HEK293 (cell line): ENCODE measurements at regions not wholly inside any gene's neighbourhood (a gene's known extent, or its start where the extent isn't known, plus 50 kb on each side); places are given as distances from the start of the nearest gene placed in this dataset.
A peak's percentile ranks its signal among the peaks of the same experiment; 100 is the strongest.

Experiments used
- CTCF ChIA-PET: fragments of 350-600 bp; formaldehyde crosslinking; extraction: SDS; loops from one replicate; lab custom pipeline; 2021; ENCODE audit warnings: antibody characterized with exemption; lab: Yijun Ruan, JAX
- POLR2A ChIA-PET: fragments of 300-600 bp; formaldehyde crosslinking; extraction: SDS; loops from one replicate; lab custom pipeline; 2020; ENCODE audit warnings: antibody characterized with exemption, inconsistent platforms; lab: Yijun Ruan, JAX
- H3K27ac ChIP-seq: fragments of 200-500 bp; sonication (Bioruptor generic); 2 replicates; pipeline ENCODE4 v1.5.1; 2014; ENCODE audit warnings: low read depth, low read length, control low read depth, inconsistent platforms; ENCODE audit errors: extremely low read depth
- H3K36me3 ChIP-seq, 2 experiments: fragments of 200-500 bp in 1 of 2; sonication (Bioruptor generic) in 1 of 2; 1 replicate in 1 of 2; 2 replicates in 1 of 2; pipeline ENCODE4 v1.5.1; 2014 to 2017; ENCODE audit warnings: inconsistent platforms in 2 of 2, low read length in 2 of 2; ENCODE audit not compliant: control insufficient read depth in 2 of 2, insufficient read depth in 1 of 2
- H3K4me1 ChIP-seq: fragments of 200-500 bp; sonication (Bioruptor generic); 2 replicates; pipeline ENCODE4 v1.5.1; 2014; ENCODE audit warnings: mild to moderate bottlenecking, low read length, inconsistent platforms; ENCODE audit not compliant: control insufficient read depth, insufficient read depth
- H3K4me3 ChIP-seq: 2 replicates; pipeline ENCODE4 v1.5.1; 2011; ENCODE audit warnings: low read depth, mild to moderate bottlenecking, control low read depth, low read length, moderate library complexity
- H3K9me3 ChIP-seq: fragments of 200-500 bp; sonication (Bioruptor generic); 2 replicates; pipeline ENCODE4 v1.5.1; 2014; ENCODE audit warnings: low read depth, low read length, inconsistent platforms; ENCODE audit not compliant: control insufficient read depth, insufficient read depth
- MEIS1 ChIP-seq: sonication (generic); formaldehyde crosslinking; IDR thresholded peaks from 2 replicates; pipeline ENCODE4 v1.8.1; 2022; ENCODE audit warnings: missing genetic modification reagents, mild to moderate bottlenecking, borderline replicate concordance
- MZF1 ChIP-seq: fragments of 450-650 bp; formaldehyde crosslinking; IDR thresholded peaks from 2 replicates; pipeline ENCODE4 v1.5.1; 2017; ENCODE audit warnings: missing biosample characterization, missing genetic modification characterization, borderline replicate concordance
- ZBTB21 ChIP-seq: fragments of 450-650 bp; formaldehyde crosslinking; IDR thresholded peaks from 2 replicates; pipeline ENCODE4 v1.5.1; 2017; ENCODE audit warnings: missing biosample characterization, missing genetic modification characterization
- ZEB2 ChIP-seq: fragments of 450-650 bp; formaldehyde crosslinking; IDR thresholded peaks from 2 replicates; pipeline ENCODE4 v1.5.1; 2016; ENCODE audit warnings: missing biosample characterization, missing genetic modification characterization
- ZFP41 ChIP-seq: fragments of 450-650 bp; formaldehyde crosslinking; IDR thresholded peaks from 2 replicates; pipeline ENCODE4 v1.5.1; 2016; ENCODE audit warnings: missing biosample characterization, missing genetic modification characterization, borderline replicate concordance
- ZFP69B ChIP-seq: fragments of 450-650 bp; formaldehyde crosslinking; IDR thresholded peaks from 2 replicates; pipeline ENCODE4 v1.5.1; 2016; ENCODE audit warnings: missing biosample characterization, missing genetic modification characterization
- ZNF10 ChIP-seq: fragments of 450-650 bp; formaldehyde crosslinking; IDR thresholded peaks from 2 replicates; pipeline ENCODE4 v1.5.1; 2017; ENCODE audit warnings: missing biosample characterization, missing genetic modification characterization
- ZNF138 ChIP-seq: fragments of 450-650 bp; formaldehyde crosslinking; IDR thresholded peaks from 2 replicates; pipeline ENCODE4 v1.5.1; 2016; ENCODE audit warnings: missing biosample characterization, missing genetic modification characterization, borderline replicate concordance
- ZNF174 ChIP-seq: fragments of 450-650 bp; formaldehyde crosslinking; IDR thresholded peaks from 2 replicates; pipeline ENCODE4 v1.5.0; 2017; ENCODE audit warnings: missing biosample characterization, mild to moderate bottlenecking, missing genetic modification characterization
- ZNF184 ChIP-seq: fragments of 450-650 bp; IDR thresholded peaks from 2 replicates; pipeline ENCODE4 v1.5.1; 2018; ENCODE audit warnings: missing biosample characterization, mild to moderate bottlenecking, missing genetic modification characterization
- ZNF324 ChIP-seq: fragments of 450-650 bp; formaldehyde crosslinking; IDR thresholded peaks from 2 replicates; pipeline ENCODE4 v1.5.1; 2016; ENCODE audit warnings: missing biosample characterization, missing genetic modification characterization
- ZNF335 ChIP-seq: fragments of 450-650 bp; formaldehyde crosslinking; conservative IDR thresholded peaks from 2 replicates; pipeline ENCODE4 v1.5.1; 2016; ENCODE audit warnings: missing biosample characterization, missing genetic modification characterization
- ZNF48 ChIP-seq: fragments of 450-650 bp; formaldehyde crosslinking; IDR thresholded peaks from 2 replicates; pipeline ENCODE4 v1.5.1; 2016; ENCODE audit warnings: missing biosample characterization, missing genetic modification characterization
- ZNF560 ChIP-seq: fragments of 450-650 bp; formaldehyde crosslinking; IDR thresholded peaks from 2 replicates; pipeline ENCODE4 v1.5.1; 2017; ENCODE audit warnings: missing biosample characterization, missing genetic modification characterization, borderline replicate concordance
- ZNF561 ChIP-seq: fragments of 450-650 bp; IDR thresholded peaks from 2 replicates; pipeline ENCODE4 v1.5.1; 2018; ENCODE audit warnings: missing biosample characterization, missing genetic modification characterization, borderline replicate concordance
- ZNF571 ChIP-seq: fragments of 450-650 bp; formaldehyde crosslinking; IDR thresholded peaks from 2 replicates; pipeline ENCODE4 v1.5.0; 2017; ENCODE audit warnings: missing biosample characterization, missing genetic modification characterization
- ZNF621 ChIP-seq: fragments of 450-650 bp; formaldehyde crosslinking; IDR thresholded peaks from 2 replicates; pipeline ENCODE4 v1.5.1; 2017; ENCODE audit warnings: missing biosample characterization, missing genetic modification characterization
- ZNF707 ChIP-seq: fragments of 450-650 bp; formaldehyde crosslinking; IDR thresholded peaks from 2 replicates; pipeline ENCODE4 v1.5.1; 2016; ENCODE audit warnings: missing biosample characterization, missing genetic modification characterization
- ZSCAN30 ChIP-seq: fragments of 450-650 bp; IDR thresholded peaks from 2 replicates; pipeline ENCODE4 v1.5.1; 2018; ENCODE audit warnings: missing biosample characterization, mild to moderate bottlenecking, missing genetic modification characterization, moderate library complexity
- TF ChIP-seq, protein P1 (sequence below): fragments of 450-650 bp; formaldehyde crosslinking; IDR thresholded peaks from 2 replicates; pipeline ENCODE4 v1.5.1; 2016; ENCODE audit warnings: missing biosample characterization, missing genetic modification characterization
- TF ChIP-seq, protein P2 (sequence below): fragments of 450-650 bp; formaldehyde crosslinking; IDR thresholded peaks from 2 replicates; pipeline ENCODE4 v1.5.1; 2017; ENCODE audit warnings: missing biosample characterization, missing genetic modification characterization
- TF ChIP-seq, protein P3 (sequence below): fragments of 450-650 bp; formaldehyde crosslinking; IDR thresholded peaks from 2 replicates; pipeline ENCODE4 v1.5.1; 2017; ENCODE audit warnings: missing biosample characterization, missing genetic modification characterization
- TF ChIP-seq, protein P4 (sequence below): fragments of 450-650 bp; formaldehyde crosslinking; IDR thresholded peaks from 2 replicates; pipeline ENCODE4 v1.5.1; 2016; ENCODE audit warnings: missing biosample characterization, missing genetic modification characterization
- TF ChIP-seq, protein P5 (sequence below): fragments of 450-650 bp; formaldehyde crosslinking; IDR thresholded peaks from 2 replicates; pipeline ENCODE4 v1.5.1; 2016; ENCODE audit warnings: missing biosample characterization, missing genetic modification characterization, low read depth

DNA sequence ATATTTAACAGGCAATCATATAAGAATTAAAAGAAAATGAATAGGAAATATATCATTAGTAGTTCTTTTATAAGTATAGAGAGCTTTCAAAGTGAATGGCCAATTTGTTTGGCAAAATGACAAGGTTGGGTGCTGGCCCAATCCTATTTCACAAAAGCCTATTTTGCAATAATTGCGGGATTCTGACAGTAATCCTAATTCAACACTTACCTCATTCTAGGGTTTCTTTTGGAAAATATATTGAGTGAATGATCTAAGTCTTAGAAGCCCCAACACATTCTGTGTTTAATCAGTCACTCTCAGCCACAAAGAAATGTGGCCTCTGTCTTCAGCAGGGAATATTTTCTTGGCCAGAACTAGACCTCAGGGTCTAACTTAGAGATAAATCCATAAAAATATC is 835.9 kb upstream of the ZNF608 start (continued):
- TF ChIP-seq, protein P1, sequence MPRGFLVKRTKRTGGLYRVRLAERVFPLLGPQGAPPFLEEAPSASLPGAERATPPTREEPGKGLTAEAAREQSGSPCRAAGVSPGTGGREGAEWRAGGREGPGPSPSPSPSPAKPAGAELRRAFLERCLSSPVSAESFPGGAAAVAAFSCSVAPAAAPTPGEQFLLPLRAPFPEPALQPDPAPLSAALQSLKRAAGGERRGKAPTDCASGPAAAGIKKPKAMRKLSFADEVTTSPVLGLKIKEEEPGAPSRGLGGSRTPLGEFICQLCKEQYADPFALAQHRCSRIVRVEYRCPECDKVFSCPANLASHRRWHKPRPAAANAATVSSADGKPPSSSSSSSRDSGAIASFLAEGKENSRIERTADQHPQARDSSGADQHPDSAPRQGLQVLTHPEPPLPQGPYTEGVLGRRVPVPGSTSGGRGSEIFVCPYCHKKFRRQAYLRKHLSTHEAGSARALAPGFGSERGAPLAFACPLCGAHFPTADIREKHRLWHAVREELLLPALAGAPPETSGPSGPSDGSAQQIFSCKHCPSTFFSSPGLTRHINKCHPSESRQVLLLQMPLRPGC, result no peak
- TF ChIP-seq ZNF707 (tag by site-specific recombination) (no peak), ZFP69B (tag by site-specific recombination) (no peak), MEIS1 (no peak)

DNA sequence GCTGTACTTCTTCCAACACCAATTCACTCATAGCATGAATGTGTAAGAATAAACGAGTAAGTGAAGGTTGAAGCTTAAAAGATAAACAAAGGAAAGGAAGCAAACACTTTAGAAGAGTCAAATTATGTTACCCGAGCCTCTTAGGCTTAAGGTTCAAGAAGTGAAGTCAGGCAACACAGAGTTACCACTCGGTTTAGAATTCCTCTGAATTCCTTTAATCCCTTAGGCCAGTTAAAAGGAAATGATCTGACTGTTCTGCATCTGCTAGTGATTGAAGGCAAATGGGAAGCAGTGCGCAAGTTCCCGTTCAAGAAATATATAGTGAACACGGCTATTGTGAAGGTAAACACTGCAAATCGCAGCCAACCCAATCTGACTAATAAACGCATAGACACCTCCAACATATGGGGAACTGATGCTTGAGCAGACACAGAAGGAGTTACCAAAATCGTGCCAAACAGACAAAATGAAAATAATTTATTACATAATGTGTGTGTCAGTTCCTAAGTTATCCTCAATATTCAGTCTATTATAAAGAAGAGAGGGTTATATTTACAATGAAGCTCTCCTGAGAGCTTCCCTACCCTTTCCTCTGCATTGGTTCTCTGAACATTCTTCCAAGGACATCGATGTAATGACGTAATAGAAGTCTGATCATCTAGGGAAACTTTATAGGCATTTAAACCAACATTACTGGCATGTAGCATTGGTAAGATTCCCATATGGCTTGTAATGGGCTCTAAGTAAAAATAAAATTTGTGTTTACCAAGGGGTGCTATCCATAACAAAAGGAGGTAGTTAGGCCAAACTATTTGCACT is 837.1 kb upstream of the ZNF608 start:
- POLR2A ChIA-PET, result no interaction called here
- TF ChIP-seq, protein P2, sequence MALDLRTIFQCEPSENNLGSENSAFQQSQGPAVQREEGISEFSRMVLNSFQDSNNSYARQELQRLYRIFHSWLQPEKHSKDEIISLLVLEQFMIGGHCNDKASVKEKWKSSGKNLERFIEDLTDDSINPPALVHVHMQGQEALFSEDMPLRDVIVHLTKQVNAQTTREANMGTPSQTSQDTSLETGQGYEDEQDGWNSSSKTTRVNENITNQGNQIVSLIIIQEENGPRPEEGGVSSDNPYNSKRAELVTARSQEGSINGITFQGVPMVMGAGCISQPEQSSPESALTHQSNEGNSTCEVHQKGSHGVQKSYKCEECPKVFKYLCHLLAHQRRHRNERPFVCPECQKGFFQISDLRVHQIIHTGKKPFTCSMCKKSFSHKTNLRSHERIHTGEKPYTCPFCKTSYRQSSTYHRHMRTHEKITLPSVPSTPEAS, result no peak
- TF ChIP-seq ZNF335 (tag by site-specific recombination) (no peak), ZNF707 (tag by site-specific recombination) (no peak), ZNF571 (tag by site-specific recombination) (no peak), ZNF48 (tag by site-specific recombination) (no peak), ZNF138 (tag by site-specific recombination) (no peak), ZFP41 (tag by site-specific recombination) (no peak), ZNF560 (tag by site-specific recombination) (no peak), ZSCAN30 (tag by site-specific recombination) (no peak)
- TF ChIP-seq, protein P3, sequence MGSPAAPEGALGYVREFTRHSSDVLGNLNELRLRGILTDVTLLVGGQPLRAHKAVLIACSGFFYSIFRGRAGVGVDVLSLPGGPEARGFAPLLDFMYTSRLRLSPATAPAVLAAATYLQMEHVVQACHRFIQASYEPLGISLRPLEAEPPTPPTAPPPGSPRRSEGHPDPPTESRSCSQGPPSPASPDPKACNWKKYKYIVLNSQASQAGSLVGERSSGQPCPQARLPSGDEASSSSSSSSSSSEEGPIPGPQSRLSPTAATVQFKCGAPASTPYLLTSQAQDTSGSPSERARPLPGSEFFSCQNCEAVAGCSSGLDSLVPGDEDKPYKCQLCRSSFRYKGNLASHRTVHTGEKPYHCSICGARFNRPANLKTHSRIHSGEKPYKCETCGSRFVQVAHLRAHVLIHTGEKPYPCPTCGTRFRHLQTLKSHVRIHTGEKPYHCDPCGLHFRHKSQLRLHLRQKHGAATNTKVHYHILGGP, result no peak
- Histone ChIP-seq H3K4me3 (no peak overlapping the region), H3K9me3 (no peaks in the 10 kb centered on the region), H3K27ac (no peak overlapping the region), H3K4me1 (peaks cover 5% of the 10 kb centered on the region), H3K36me3 (no peaks in the 10 kb centered on the region)
- CTCF ChIA-PET, result no interaction called here

DNA sequence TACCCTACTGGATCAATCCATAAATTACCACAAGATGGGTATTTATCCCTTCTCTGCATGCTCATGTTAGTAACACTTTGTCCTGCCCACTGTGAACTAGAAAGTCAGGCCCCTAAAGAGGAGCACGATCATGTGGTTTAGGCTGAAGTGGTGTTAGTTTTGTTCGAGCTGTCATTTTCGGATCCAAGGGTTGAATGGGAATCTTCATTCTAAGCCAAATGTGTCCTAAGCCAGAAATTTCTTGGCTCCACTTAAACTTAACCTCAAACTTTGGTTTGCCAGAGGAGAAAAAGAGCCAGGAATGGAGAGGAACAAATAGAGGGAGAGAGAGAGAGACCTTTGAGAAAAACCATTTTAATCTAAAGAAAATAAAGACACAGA is 837.7 kb upstream of the ZNF608 start:
- no peak for TF ChIP-seq ZNF561 (tag by site-specific recombination)
- TF ChIP-seq MZF1, result no peak
- TF ChIP-seq ZNF621 (tag by site-specific recombination), result no peak
- TF ChIP-seq ZNF174, result no peak
- CTCF ChIA-PET, result no interaction called here
- POLR2A ChIA-PET, result no interaction called here

DNA sequence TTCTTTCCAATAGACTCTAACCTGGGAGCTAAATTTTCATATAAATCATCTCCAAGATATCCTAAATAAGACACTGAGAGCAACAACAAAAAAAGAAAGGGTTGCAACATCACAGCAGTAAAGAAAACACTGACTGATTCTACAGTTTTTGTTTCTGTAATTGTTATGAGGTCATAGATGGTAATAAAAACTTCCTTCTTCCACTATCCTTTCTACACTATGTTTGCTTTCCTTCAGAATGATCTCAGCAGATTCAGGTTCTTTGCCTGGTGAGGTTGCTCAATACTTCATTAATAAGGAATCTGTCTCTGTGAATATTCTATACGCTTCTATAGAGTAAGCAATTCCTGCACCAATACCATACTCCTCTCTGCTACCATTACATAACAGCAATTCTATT is 835.6 kb upstream of the GRAMD2B start:
- ChIA-PET CTCF (no interaction called here), POLR2A (no interaction called here)
- no peaks in the 10 kb centered on the region; the same call in 1 of the 2 replicates for H3K4me1 ChIP-seq
- no peak overlapping the region for H3K4me3 ChIP-seq
- no peaks in the 10 kb centered on the region for H3K36me3 ChIP-seq
- no peaks in the 10 kb centered on the region for H3K9me3 ChIP-seq
- H3K27ac ChIP-seq, result no peak overlapping the region
- TF ChIP-seq, protein P4, sequence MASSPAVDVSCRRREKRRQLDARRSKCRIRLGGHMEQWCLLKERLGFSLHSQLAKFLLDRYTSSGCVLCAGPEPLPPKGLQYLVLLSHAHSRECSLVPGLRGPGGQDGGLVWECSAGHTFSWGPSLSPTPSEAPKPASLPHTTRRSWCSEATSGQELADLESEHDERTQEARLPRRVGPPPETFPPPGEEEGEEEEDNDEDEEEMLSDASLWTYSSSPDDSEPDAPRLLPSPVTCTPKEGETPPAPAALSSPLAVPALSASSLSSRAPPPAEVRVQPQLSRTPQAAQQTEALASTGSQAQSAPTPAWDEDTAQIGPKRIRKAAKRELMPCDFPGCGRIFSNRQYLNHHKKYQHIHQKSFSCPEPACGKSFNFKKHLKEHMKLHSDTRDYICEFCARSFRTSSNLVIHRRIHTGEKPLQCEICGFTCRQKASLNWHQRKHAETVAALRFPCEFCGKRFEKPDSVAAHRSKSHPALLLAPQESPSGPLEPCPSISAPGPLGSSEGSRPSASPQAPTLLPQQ, result peak; percentile 61
- TF ChIP-seq ZNF184, result peak; percentile 82
- TF ChIP-seq ZEB2 (tag by site-specific recombination), result peak; percentile 78
- TF ChIP-seq ZNF10 (tag by site-specific recombination), result peak; percentile 54; the same call in 1 of the 2 replicates
- TF ChIP-seq ZBTB21 (tag by site-specific recombination), result peak; percentile 89
- TF ChIP-seq, protein P5, sequence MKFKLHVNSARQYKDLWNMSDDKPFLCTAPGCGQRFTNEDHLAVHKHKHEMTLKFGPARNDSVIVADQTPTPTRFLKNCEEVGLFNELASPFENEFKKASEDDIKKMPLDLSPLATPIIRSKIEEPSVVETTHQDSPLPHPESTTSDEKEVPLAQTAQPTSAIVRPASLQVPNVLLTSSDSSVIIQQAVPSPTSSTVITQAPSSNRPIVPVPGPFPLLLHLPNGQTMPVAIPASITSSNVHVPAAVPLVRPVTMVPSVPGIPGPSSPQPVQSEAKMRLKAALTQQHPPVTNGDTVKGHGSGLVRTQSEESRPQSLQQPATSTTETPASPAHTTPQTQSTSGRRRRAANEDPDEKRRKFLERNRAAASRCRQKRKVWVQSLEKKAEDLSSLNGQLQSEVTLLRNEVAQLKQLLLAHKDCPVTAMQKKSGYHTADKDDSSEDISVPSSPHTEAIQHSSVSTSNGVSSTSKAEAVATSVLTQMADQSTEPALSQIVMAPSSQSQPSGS (tag by site-specific recombination), result peak; percentile 87
- TF ChIP-seq ZNF621 (tag by site-specific recombination), result no peak
- 0 out of 2 replicates have a peak, but pooled peaks have one; percentile 27 for TF ChIP-seq ZNF324 (tag by site-specific recombination)

More for the DNA sequence above, 837.7 kb upstream of the ZNF608 start:
- H3K9me3 ChIP-seq, result no peaks in the 10 kb centered on the region
- H3K4me1 ChIP-seq, result peaks cover 5% of the 10 kb centered on the region
- H3K36me3 ChIP-seq, result no peaks in the 10 kb centered on the region
- no peak overlapping the region for H3K4me3 ChIP-seq
- no peak overlapping the region for H3K27ac ChIP-seq
